HL-60 (cell line): ENCODE measurements at regions not wholly inside any gene's neighbourhood (a gene's known extent, or its start where the extent isn't known, plus 50 kb on each side); places are given as distances from the start of the nearest gene placed in this dataset.

Source experiments
- DNase-seq, 2 experiments: peaks; one replicate each; pipeline ENCODE4 v3.0.0-alpha.2; 2010 to 2020; ENCODE audit warnings: low read depth in 1 of 2, low spot score in 1 of 2
- H3K27ac ChIP-seq: fragments of 250-450 bp; sonication (Bioruptor Pico); replicated peaks from 2 replicates; pipeline ENCODE4 v1.5.1; 2020; ENCODE audit warnings: mild to moderate bottlenecking, moderate library complexity
- H3K27me3 ChIP-seq: fragments of 250-450 bp; sonication (Bioruptor Pico); 2 replicates; pipeline ENCODE4 v1.5.1; 2021; ENCODE audit warnings: mild to moderate bottlenecking, moderate library complexity; ENCODE audit not compliant: insufficient read depth, poor library complexity, severe bottlenecking
- H3K4me3 ChIP-seq: replicated peaks from 2 replicates; pipeline ENCODE4 v1.5.1; 2011; ENCODE audit warnings: mild to moderate bottlenecking, control low read depth, low read length; ENCODE audit not compliant: insufficient read depth
- CTCF ChIP-seq: IDR thresholded peaks from one replicate; pipeline ENCODE4 v1.5.1; 2011; ENCODE audit warnings: low read length, control low read depth, inconsistent platforms; ENCODE audit not compliant: insufficient read depth
- GABPA ChIP-seq: IDR thresholded peaks from 2 replicates; pipeline ENCODE4 v1.6.1; 2012; ENCODE audit warnings: low read depth
- POLR2AphosphoS5 ChIP-seq: IDR thresholded peaks from 2 replicates; pipeline ENCODE4 v1.6.1; 2012; ENCODE audit warnings: low read depth
- REST ChIP-seq: IDR thresholded peaks from 2 replicates; pipeline ENCODE4 v1.6.1; 2012; ENCODE audit warnings: low read depth; ENCODE audit not compliant: insufficient replicate concordance
- SPI1 ChIP-seq: IDR thresholded peaks from 2 replicates; pipeline ENCODE4 v1.6.1; 2012; ENCODE audit warnings: low read depth, mild to moderate bottlenecking, borderline replicate concordance

- Histone ChIP-seq H3K27ac (no peak overlapping the region), H3K27me3 (no peaks in the 10 kb centered on the region), H3K4me3 (no peak overlapping the region)
- peak in 1 of 2 experiments; percentile 3 for DNase-seq
- TF ChIP-seq POLR2AphosphoS5 (no peak), REST (no peak), GABPA (no peak), SPI1 (no peak), CTCF (no peak)
These were observed 82.3 kb downstream of the JRKL start for GRCh38 chr11:96472085-96472484.

GRCh38 chr11:96474263-96474662, 84.5 kb downstream of the JRKL start:
- no peak for DNase-seq
- TF ChIP-seq GABPA (no peak), SPI1 (no peak), POLR2AphosphoS5 (no peak), REST (no peak), CTCF (no peak)
- Histone ChIP-seq H3K4me3 (no peak overlapping the region), H3K27me3 (no peaks in the 10 kb centered on the region), H3K27ac (no peak overlapping the region)

- H3K4me3 ChIP-seq = no peak overlapping the region
- TF ChIP-seq GABPA (no peak), POLR2AphosphoS5 (no peak), CTCF (no peak)
- no peak overlapping the region for H3K27ac ChIP-seq
- no peaks in the 10 kb centered on the region for H3K27me3 ChIP-seq
- DNase-seq = no peak
These were observed 91.4 kb downstream of the JRKL start for GRCh38 chr11:96481204-96481603.

DNA sequence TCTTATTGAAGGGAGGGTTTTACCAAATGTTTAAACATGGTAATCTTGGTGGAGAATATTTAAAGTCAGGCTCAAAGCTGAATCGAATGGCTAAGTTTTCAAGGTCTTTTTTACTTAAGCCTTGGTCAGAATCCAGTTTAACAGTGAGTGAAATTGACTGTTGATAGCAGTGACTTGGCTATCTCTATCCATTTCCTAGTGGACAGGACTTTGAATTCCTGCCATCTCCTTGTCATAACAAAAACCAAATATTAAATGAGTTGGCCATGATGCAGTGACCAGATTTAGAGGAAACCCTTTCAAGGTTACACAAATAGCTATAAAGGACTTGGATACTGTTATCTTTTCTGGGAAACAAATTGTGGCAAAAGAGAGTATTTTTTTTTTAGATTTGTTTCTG, 92.0 kb downstream of the JRKL start:
- Histone ChIP-seq H3K27ac (no peak overlapping the region), H3K27me3 (no peaks in the 10 kb centered on the region), H3K4me3 (no peak overlapping the region)
- DNase-seq = no peak
- TF ChIP-seq SPI1 = no peak
- TF ChIP-seq POLR2AphosphoS5 = no peak
- TF ChIP-seq REST = no peak
- TF ChIP-seq CTCF = no peak
- TF ChIP-seq GABPA = no peak
